GM12872 (cell line): ENCODE measurements at regions not wholly inside any gene's neighbourhood (a gene's known extent, or its start where the extent isn't known, plus 50 kb on each side); places are given as distances from the start of the nearest gene placed in this dataset.

ENCODE experiments used
- CTCF ChIP-seq: IDR thresholded peaks from 3 replicates; pipeline ENCODE4 v1.5.1; 2011; ENCODE audit warnings: low read depth, mild to moderate bottlenecking, low read length, moderate library complexity; ENCODE audit not compliant: insufficient read depth

- TF ChIP-seq CTCF = no peak
Observed at GRCh38 chr11:123378096-123378495, 52.0 kb upstream of the GRAMD1B start.

- TF ChIP-seq CTCF = no peak
Observed at GRCh38 chr11:123377355-123377754, 52.7 kb upstream of the GRAMD1B start.

- no peak for TF ChIP-seq CTCF
Observed at GRCh38 chr11:123375832-123376231, 54.2 kb upstream of the GRAMD1B start.

- no peak for TF ChIP-seq CTCF
Observed at GRCh38 chr11:123374622-123374968, 55.5 kb upstream of the GRAMD1B start.

- no peak for TF ChIP-seq CTCF
Observed at GRCh38 chr11:123373754-123374621, 56.1 kb upstream of the GRAMD1B start.

GRCh38 chr11:123371506-123372297, 58.4 kb upstream of the GRAMD1B start:
- no peak for TF ChIP-seq CTCF

GRCh38 chr11:123366924-123367323, 63.1 kb upstream of the GRAMD1B start:
- no peak for TF ChIP-seq CTCF
